GM19324 (cell line): ENCODE measurements at regions not wholly inside any gene's neighbourhood (a gene's known extent, or its start where the extent isn't known, plus 50 kb on each side); places are given as distances from the start of the nearest gene placed in this dataset.
"Not testable (repeated sequence)": the region's sequence is repeated elsewhere in the genome, so short reads cannot be mapped to it uniquely, and the experiment has no call there.

Experiments
- ATAC-seq: cut with Tn5 transposase; IDR thresholded peaks from one replicate; pipeline ENCODE4 v1.9.1; 2021; ENCODE audit warnings: mild to moderate bottlenecking, moderate library complexity; ENCODE audit not compliant: unreplicated experiment, low FRiP score

DNA sequence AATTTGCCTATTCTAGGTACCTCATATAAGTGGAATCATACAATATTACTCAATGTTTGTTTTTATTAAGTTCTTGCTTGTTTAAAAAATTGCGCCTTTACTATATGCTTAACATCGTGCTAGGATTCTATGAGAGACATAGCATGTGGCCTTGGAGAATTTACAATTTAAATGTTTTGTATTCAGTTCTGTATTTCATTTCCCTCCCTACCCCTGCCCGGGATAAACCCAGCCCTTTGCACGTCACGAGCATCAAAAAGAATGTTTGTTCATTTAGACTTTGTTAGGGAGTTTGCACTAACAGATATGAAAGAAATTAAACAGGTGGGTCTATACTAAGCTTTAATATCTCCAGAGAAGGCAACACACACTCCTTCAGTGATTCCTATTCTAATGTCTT lies 75.7 kb downstream of the C18orf54 start:
- ATAC-seq, result no peak

DNA sequence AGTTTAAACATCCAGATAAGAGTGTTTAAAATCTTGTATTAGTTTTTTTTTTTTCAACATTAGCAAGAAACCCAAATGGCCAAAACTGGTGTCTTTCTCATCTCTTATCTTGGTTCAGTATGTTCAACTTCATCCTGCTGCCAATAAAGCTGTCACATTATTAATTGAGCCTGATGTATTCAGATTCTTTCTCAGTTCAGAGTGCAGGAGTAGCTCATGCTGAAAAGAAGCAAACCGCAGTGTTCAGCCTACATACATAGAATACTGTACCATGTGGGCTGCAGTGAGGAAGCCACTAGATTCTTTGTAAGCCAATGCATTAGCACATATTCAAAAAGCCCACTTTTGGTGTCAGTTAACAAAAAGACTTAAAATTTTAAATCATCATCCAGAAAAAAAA lies 76.2 kb downstream of the C18orf54 start:
- no peak for ATAC-seq

DNA sequence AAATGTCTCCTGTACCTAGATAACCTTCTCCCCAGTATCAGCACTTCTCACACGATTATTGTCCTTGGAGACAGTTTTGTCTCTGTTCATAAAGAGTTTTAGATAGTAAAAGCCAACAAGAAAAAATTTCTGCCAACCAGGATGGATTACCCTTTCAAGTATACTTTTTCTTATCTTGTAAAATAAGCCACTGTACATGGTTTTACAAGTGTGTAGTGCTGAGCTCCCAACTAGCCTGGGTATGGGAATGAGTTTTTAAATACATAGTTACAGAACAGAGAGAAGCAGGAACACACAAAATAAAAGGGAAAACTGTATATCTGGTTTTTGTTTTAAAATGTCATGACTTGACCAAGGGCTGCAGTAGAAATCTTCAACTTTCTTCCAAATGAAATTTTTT lies 76.7 kb downstream of the C18orf54 start:
- no peak for ATAC-seq

DNA sequence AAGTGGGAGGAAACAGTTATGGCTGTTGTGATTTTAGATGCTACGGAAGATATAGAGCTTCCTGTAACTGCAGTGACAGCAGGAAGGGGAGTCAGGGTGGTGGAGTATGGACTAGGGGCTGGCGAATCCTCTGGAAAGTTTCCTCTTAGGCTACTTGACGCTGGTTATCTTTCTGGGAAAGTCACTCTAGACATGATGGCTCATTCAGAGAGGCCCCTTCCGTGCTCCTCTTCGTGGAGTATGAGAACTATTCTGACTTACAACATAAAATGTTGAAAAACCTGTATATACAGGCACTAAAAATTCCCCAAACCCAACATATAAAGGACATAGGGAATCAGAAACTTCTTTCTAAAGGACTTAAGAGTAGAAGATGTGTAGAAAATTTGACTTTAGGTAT lies 78.8 kb downstream of the C18orf54 start:
- no peak for ATAC-seq

DNA sequence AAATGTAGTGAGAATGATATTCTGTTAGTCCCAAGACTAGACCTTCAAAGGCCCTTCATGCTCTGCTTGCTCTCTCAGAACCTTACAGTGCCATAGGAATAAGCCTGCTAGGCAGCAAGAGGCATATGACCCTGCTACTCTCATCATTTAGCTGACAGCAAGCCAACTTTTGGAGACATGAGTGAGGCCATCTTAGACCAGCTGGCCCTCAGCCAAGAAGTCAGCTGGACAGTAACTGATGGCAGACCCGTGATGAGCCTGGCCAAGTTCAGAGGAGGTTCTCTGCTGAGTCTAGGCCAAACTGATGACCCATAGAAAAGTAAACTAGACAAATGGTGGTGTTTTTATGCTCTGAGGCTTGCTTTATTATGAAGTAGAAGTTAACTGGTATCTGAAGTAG lies 82.6 kb downstream of the C18orf54 start:
- ATAC-seq, result no peak

DNA sequence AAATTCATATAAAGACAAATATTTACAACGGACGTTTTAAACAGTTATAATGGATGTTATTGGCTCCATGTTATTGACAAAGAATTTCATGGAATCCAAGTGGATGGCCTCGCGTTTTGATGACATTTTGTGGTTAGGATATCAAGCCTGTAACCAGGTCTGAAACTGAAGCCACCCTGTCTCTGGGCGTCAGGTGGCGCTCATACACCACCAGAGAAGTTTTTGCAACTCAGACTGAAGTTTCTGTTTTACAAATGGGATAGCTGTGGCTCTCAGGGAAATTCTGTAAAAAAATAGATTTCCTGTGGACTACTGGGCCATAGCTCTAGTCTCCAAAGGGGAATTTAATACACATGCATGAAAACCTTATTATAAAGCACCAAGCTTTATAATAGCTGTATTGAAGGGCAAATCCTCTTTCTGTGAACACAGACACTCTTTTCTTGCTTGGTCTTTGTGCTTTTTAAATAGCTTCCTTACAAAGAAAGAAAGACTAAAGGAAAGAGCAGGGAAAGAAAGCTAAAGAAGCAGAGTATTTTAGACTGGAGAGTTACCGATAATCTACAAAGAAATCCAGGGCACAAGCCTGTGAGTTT lies 86.7 kb downstream of the C18orf54 start:
- ATAC-seq, result no peak

DNA sequence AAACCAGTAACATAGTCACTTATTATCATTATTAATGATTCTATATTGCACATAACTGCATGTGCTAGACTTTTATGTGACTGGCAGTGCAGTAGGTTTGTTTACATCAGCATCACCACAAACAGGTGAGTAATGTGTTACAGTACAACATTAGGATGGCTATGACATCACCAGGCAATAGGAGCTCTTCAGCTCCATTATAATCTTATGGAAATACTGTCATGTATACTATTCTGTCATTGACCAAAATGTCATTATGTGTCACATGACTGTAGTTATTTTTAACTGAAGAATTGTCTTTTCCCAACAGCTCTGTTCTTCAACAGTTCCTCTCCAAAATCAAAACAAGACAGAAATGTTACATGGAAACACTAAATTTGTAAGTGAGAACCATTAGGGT lies 96.3 kb downstream of the C18orf54 start:
- no peak for ATAC-seq

DNA sequence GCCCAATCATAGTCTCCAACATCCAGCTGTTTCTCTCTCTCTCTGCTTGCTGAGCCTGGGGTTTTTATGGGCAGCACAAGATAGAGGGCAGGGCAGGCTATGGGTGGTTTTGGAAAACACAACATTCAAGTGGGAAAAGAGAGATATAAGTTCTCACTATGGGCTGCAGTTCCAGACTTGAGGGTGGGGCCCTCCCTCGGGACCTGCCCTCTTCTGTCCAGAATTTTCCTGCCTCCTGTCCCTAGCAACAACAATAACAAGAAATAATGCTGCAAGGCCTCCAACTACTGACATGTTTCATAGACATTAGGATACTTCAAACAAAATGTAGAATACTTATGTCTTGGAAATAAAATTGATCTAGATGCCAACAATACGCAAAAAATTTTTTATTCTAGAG lies 107.8 kb downstream of the C18orf54 start:
- ATAC-seq, result no peak

DNA sequence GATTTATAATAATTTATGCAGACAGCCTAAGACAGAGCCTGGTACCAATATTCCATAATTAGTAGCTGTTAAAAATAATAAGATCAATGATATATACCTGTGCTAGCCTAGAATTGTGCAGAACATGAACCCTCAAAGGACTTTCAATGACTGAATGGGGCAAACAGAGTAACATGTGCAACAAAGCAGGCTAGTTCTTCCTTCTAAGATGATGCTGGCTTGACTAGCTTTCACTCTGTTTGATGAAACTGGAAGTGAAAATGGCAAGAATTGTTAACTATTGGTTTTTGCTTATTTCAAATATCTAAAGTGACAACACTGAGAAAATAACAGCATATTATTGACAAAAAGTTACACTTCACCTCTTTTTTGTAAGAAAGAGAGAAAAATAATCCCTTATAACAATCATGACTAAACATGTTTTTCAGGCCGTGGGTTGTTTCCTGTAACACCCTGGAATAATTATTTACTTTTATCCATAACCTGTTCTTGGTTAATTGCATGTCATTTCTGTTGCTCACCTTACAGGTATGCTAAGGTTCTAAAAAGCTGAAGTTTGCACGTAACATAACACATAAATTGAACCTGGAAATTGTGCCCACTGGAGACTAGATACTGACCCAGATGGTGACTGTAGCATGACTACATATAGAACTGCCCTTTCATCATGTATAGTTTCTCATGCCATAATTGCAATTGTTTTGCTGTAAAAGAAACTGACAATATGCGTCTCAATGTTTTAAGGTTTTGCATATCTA lies 108.7 kb downstream of the C18orf54 start:
- no peak for ATAC-seq

DNA sequence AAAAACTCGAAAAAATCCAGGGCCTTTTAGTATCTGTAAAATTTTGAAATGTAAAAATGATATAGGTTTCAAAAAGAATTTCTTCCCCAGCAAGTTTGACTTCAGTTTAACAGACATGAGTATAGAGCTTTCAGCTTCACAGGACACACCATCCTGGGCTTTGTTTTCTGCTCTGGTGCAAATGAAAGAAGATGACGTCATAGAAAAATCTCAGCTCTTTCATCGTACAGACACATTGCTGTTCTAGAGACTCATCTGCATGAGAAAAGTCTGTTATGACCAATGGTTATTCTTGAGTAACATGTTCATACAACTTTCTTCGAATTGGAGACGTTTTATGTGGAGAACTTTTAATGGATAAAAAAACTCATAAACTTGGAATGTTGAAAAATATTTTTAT lies 111.7 kb upstream of the DYNAP start:
- ATAC-seq, result no peak

DNA sequence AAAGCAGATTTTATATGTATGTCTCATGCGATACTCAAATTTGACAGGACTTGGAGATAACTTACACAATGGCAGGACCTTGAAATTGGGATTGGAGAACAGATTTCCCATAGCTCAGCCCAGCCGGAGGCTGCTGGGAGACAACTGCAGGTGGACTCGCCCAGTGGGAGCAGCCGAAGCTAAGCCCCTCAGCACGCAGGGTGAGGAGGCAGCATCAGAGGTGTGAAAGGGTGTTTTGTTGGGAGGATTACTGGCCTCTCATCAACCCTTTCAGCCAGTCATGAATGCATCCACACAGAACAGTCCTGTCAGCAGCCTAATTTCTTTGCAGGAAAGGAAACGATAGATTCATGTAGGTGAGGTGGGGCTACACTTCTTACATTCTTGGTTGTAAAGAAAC lies 110.4 kb upstream of the DYNAP start:
- no peak for ATAC-seq

DNA sequence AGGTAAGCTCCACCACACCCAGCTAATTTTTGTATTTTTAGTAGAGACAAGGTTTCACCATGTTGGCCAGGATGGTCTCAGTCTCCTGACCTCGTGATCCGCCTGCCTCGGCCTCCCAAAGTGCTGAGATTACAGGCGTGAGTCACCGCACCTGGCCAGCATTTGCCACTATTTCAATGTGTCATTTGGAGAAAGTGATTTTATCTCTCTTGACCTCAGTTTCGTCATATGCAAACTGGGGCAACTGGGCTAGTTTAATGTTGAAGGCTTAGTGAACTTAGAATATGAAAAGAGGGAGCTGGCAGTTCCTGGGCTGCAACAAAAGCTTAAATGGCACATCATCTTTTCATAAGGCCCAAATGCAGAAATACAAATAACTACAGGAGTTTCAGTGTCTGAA lies 88.6 kb upstream of the DYNAP start:
- ATAC-seq, result not testable (repeated sequence)

DNA sequence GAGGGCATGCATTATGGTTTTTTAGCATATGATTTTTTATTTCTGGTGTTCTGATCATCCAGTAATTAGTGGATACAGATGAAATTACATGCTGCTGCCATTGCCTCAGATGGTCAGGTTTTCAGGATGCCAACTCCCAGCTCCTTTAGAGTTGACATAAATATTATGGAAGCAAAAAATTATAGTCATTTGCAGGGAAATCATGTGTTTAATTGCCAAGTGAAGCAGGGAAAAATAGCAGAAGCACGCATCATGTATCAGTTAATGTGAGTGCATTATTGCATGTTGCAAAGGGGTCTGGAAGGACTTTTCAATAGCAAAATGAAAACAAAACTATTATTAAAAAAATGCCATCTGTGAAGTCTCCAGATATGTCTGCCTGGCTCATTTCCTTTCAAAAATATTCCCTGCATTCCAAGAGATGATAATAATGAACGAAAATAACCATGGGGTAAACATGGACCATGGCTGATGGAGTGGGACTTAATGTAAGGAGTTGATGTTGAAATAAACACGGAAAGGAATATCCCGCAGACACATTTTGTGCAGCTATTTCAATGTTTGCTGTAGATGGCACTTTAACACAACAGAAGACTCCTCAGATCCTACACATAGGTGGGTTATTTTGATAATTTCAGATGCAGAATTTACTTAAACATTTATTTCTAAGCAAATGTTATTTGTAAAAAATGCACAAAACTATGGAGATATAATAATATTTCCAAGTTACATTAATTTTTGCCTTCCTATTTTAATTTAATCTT lies 87.7 kb upstream of the DYNAP start:
- ATAC-seq, result no peak

DNA sequence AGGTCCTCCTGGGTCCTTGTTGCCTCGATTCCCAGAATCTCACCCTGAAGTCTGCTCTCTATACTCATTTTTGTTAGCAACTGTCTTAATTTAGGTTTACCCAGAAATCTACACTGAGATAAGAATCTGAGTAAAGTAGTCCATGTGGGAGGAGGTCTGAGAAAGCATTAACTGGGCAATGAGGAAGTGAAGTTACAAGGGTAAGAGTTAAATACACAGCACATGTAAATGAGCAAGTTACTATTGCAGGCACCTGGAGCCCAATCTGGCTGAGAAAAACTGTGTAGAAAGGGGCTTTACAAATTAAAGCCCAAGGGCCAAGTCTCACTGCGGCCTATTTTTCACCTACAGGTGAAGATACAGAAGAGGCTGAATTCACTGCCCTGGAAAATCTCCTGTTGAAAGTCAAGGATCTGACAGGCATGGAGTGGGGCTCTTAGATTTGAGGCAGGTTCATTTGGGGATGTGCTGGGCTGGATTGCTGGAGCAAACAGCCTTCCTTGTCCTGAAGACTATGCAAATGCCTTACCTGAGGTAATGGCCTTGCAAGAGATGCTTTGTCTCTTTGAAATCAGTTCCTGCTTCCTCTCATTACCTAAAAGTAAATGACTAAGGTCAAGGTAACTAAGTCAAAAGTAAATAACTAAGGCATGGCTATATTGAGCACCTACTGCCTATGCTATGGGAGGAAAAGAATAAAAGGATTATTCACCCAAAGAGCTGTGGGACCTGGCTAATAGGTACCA lies 84.4 kb upstream of the DYNAP start:
- ATAC-seq, result peak; percentile 57

DNA sequence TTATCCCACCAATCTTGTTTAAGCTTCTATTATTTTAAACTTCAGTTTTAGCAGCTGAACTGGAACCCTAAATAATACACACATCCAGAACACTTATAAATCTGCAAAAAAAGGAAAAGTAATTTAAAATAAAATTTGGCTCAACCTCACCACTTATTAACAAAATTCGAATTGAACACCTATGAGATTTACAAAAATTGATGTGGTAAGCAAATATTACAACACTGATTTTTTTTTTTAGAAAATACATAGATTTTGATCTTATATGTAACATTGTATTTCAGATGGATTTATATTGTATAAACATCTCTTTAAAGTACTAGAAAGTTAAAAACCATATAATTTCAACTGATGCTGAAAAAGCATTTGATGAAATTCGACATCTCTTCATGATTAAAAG lies 81.3 kb upstream of the DYNAP start:
- no peak for ATAC-seq

DNA sequence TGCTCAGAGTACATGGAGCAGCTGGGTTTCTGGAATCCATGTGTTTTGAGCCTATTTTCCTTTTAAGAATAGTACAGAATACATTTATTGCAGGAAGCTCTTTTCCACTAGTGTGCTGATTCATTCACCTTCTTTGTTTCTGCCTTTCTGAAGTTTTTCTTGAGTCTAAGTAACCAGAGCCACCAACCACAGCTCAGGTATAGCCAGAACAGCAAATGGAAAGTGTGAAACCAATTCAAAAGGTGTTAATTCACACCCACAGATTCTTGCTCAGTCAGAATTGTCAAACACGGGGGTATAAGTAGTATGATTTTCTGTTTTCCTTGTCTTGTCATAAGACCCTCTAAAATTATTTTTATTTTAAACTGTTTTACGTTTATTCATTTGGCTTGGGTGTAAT lies 75.9 kb upstream of the DYNAP start:
- no peak for ATAC-seq

DNA sequence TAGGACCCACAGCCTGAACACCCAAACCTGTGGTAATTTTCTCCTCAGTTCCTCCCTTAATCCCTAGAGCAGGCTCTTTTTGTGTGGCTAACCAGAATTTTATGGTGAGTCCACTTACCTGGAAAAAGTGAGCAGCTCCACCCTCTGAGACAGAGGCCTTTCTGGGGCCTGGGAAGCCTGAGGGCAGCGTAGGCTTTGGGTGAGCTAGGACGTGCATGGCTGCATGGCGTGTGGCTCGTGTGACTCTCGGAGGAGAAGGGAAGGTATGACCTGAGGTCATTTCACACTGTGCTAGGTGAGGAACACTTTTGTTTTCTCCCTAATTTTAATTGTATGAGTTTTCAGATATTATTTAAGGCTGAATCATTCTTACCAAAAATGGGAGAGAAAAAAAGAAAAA lies 73.5 kb upstream of the DYNAP start:
- ATAC-seq, result no peak

DNA sequence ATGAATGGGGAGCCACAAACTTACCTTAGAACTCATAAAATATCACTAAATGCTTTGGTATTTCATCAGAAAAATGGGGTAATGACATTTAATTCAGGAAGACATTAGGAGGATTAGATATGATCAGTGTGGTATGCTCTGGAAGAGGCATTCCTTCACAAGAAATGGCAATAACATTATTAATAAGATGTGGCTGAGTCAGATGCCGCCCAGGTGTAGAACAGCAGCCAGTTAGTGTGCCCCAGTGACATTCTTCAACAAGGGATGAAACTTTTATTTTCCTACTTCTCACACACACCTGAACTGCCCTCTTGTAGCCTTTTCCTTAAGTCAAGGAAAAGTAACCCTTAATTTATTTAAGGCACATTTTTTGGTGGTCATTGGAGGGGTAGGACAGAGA lies 69.2 kb upstream of the DYNAP start:
- no peak for ATAC-seq

DNA sequence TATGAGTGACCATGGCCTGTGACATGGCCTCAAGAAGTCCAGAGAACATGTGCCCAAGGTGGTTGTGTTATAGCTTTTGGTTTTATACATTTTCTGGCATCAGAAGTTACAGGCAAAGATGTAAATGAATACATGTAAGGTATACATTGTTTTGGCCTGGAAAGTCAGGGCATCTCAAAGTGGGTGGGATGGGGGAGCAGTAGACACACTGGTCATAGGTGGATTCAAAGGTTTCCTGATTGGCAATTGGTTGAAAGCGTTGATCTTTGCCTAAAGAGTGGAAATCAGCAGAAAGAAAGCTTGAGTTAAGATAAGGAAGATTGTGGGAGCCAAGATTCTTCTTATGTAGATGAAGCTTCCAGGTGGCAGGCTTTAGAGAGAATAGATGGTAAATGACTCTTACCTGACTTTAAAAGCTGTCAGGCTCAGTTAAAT lies 62.1 kb upstream of the DYNAP start:
- no peak for ATAC-seq

DNA sequence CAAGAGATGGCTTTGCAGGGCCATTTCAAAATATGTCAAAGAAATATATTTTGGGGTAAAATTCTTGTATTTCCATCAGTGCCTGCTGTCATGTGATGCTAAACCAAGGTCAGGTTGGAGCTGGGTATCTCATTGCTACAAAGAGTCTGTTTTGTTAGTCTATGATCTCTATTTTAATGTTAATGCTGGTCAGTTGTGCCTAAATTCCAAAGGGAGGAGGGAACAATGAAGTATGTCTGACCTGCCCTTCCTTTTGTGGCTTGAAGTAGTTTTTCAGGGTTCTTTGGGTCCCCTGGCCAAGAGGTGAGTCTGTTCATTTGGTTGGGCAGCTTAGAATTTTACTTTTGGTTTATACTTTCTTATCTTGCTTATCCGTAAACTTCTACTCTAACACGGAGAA lies 61.6 kb upstream of the DYNAP start:
- ATAC-seq, result no peak

DNA sequence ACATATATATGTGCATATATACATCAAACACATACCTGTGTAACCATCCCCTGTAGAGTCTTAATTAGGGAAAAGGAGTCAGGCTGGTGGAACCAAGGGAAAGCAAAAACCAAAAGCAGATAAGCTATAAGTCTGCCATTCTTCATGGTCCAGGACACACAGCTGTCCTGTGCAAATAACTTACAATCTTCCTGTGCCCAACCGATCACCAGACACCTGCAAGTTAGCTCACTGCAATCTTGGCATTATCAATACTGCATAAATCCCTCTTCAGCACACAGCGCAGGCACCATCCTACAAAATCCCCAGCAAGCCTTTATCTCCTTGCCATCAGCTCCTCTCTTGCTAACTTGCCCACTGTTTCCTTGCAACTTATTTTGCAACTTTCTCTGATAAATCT lies 60.8 kb upstream of the DYNAP start:
- ATAC-seq, result no peak
